ENCODE measurements at regions not wholly inside any gene's neighbourhood (a gene's known extent, or its start where the extent isn't known, plus 50 kb on each side); places are given as distances from the start of the nearest gene placed in this dataset.

DNA sequence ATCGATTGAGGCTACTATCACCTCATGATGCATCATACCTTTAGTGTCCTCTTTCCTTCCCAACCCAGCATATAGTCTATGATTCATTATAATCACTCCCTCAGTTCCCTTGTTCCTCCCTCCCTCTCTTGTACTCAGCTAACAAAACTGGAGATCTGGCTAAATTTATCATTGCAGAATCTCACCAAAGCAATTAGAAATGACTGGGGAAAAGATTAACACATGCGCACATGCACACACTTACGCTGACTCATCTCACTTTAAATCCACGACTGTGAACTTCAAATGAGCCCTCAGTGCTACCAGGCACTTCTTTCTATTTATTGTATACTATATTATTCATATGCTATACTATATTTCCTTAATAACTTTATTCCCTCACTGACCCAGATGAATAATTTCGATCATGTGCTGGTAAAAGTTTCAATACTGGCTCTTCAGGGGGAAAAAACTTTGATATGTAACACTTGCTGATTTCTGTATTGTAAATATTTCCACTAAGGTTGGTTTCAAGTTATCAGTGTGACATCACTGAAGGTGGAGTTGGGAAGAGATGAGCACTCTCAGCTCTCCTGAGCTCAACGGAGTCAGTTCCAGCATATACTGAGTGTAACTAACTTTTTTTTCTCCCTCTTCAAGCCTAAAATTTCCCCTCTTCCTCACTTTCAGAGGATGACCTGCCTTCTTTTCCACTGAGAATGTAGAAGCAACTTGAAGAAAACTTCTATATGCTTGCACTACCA is 613.7 kb upstream of the B3GALT2 start:
- Mint-ChIP-seq H3K27me3 (ENCODE audit: unreplicated experiment) (no peaks in the 10 kb centered on the region), H3K36me3 (ENCODE audit: unreplicated experiment) (no peaks in the 10 kb centered on the region), H3K9me3 (ENCODE audit: unreplicated experiment) (no peaks in the 10 kb centered on the region), H3K4me1 (ENCODE audit: low read depth, unreplicated experiment) (no peaks in the 10 kb centered on the region), H3K4me3 (ENCODE audit: unreplicated experiment) (no peak overlapping the region), H3K27ac (ENCODE audit: unreplicated experiment) (no peak overlapping the region)
- DNase-seq = no peak
- TF ChIP-seq, protein P1, sequence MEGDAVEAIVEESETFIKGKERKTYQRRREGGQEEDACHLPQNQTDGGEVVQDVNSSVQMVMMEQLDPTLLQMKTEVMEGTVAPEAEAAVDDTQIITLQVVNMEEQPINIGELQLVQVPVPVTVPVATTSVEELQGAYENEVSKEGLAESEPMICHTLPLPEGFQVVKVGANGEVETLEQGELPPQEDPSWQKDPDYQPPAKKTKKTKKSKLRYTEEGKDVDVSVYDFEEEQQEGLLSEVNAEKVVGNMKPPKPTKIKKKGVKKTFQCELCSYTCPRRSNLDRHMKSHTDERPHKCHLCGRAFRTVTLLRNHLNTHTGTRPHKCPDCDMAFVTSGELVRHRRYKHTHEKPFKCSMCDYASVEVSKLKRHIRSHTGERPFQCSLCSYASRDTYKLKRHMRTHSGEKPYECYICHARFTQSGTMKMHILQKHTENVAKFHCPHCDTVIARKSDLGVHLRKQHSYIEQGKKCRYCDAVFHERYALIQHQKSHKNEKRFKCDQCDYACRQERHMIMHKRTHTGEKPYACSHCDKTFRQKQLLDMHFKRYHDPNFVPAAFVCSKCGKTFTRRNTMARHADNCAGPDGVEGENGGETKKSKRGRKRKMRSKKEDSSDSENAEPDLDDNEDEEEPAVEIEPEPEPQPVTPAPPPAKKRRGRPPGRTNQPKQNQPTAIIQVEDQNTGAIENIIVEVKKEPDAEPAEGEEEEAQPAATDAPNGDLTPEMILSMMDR (IDR thresholded peaks at IDR 0.05; ENCODE audit: partially characterized antibody, unreplicated experiment) = no peak

DNA sequence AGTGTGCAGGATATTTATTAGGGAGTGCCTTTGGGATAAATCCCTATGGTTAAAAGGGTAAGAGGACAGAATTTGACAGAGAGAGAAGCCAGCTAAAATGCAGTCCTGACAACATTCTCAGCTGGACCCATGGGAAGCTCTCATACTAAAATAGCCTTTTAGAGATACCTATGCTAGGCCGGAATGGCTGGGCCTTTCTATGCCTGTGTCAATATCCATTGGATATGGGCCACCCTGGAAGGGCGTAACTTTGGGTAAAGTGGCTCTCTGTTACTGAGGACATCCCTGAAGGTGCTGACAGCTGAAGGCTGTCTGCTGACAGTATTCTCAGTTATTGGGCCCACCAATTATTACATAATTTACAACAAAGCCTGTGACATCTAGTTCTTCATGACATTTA is 613.0 kb upstream of the B3GALT2 start:
- no peaks in the 10 kb centered on the region for H3K9me3 Mint-ChIP-seq (ENCODE audit: unreplicated experiment)
- no peak overlapping the region for H3K4me3 Mint-ChIP-seq (ENCODE audit: unreplicated experiment)
- H3K36me3 Mint-ChIP-seq (ENCODE audit: unreplicated experiment) = no peaks in the 10 kb centered on the region
- no peaks in the 10 kb centered on the region for H3K27me3 Mint-ChIP-seq (ENCODE audit: unreplicated experiment)
- H3K4me1 Mint-ChIP-seq (ENCODE audit: low read depth, unreplicated experiment) = no peaks in the 10 kb centered on the region
- no peak overlapping the region for H3K27ac Mint-ChIP-seq (ENCODE audit: unreplicated experiment)
- no peak for DNase-seq
- TF ChIP-seq, protein P1 (IDR thresholded peaks at IDR 0.05; ENCODE audit: partially characterized antibody, unreplicated experiment) = no peak

DNA sequence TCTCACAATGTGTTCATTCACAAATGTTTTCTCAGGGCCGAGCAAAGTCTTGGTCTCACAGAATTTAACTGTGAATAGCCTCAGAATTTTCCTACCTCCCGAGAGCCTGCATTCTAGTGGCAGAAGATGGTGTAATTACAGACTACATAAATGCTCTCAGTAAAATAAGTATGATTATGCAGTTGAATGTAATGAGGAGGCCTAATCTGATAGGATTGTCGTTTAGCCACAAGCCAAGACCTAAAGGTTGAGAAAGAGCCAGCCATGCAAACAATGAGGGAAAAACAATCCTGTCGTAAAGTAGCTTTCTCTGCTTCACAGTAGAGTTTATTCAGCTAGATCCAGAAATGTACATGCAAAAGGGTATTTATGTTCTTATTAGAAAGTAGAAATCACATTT is 607.8 kb upstream of the B3GALT2 start:
- TF ChIP-seq, protein P1 (IDR thresholded peaks at IDR 0.05; ENCODE audit: partially characterized antibody, unreplicated experiment) = no peak
- Mint-ChIP-seq H3K4me1 (ENCODE audit: low read depth, unreplicated experiment) (no peaks in the 10 kb centered on the region), H3K27ac (ENCODE audit: unreplicated experiment) (no peak overlapping the region), H3K36me3 (ENCODE audit: unreplicated experiment) (no peaks in the 10 kb centered on the region), H3K27me3 (ENCODE audit: unreplicated experiment) (no peaks in the 10 kb centered on the region), H3K9me3 (ENCODE audit: unreplicated experiment) (no peaks in the 10 kb centered on the region), H3K4me3 (ENCODE audit: unreplicated experiment) (no peak overlapping the region)
- DNase-seq = no peak

DNA sequence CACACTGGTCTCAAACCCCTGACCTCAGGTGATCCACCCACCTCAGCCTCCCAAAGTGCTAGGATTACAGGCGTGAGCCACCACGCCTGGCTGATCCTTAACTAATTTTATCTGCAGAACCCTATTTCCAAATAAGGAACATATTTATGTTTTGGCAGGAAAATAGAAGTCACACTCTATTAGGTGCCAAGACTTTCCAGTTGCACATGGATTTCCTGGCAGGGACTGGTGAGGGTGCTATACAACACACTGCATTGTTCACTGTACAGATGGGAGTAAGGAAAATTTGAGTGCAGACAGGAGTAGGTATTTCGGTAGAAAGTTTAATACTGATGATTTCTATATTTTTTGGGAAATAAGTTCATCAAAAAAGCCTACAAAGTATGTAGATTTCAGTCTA is 605.3 kb upstream of the B3GALT2 start:
- Mint-ChIP-seq H3K27ac (ENCODE audit: unreplicated experiment) (no peak overlapping the region), H3K4me3 (ENCODE audit: unreplicated experiment) (no peak overlapping the region), H3K27me3 (ENCODE audit: unreplicated experiment) (no peaks in the 10 kb centered on the region), H3K4me1 (ENCODE audit: low read depth, unreplicated experiment) (no peaks in the 10 kb centered on the region), H3K9me3 (ENCODE audit: unreplicated experiment) (no peaks in the 10 kb centered on the region), H3K36me3 (ENCODE audit: unreplicated experiment) (no peaks in the 10 kb centered on the region)
- TF ChIP-seq, protein P1 (IDR thresholded peaks at IDR 0.05; ENCODE audit: partially characterized antibody, unreplicated experiment) = no peak
- no peak for DNase-seq

DNA sequence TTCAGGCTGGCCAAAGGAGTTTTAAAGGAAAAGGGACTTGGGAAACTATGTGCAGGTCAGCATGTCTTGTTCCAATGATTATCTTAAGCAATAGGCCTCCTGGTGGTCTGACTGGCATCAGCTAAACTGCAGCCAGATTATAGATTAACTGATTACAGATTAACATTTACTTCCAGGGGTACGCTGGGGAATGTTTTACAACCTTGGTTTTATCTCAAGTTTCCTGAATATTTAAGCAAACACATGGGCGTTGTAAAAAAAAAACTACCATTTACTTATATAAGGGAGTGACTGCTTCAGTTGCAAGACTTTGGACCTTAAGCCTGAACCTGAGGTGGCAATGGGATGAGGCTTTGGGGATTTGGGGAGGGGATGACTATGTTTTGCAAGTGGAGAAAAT is 600.6 kb upstream of the B3GALT2 start:
- no peak overlapping the region for H3K4me3 Mint-ChIP-seq (ENCODE audit: unreplicated experiment)
- no peaks in the 10 kb centered on the region for H3K27me3 Mint-ChIP-seq (ENCODE audit: unreplicated experiment)
- no peaks in the 10 kb centered on the region for H3K9me3 Mint-ChIP-seq (ENCODE audit: unreplicated experiment)
- TF ChIP-seq, protein P1 (IDR thresholded peaks at IDR 0.05; ENCODE audit: partially characterized antibody, unreplicated experiment) = no peak
- no peaks in the 10 kb centered on the region for H3K4me1 Mint-ChIP-seq (ENCODE audit: low read depth, unreplicated experiment)
- no peak overlapping the region for H3K27ac Mint-ChIP-seq (ENCODE audit: unreplicated experiment)
- no peak for DNase-seq
- H3K36me3 Mint-ChIP-seq (ENCODE audit: unreplicated experiment) = no peaks in the 10 kb centered on the region
